Choroid plexus epithelial cell (primary cell): ENCODE measurements at regions not wholly inside any gene's neighbourhood (a gene's known extent, or its start where the extent isn't known, plus 50 kb on each side); places are given as distances from the start of the nearest gene placed in this dataset.

Experiments
- DNase-seq: peaks from one replicate; pipeline ENCODE4 v3.0.0-alpha.2; 2010; ENCODE audit warnings: low read depth
- H3K4me3 ChIP-seq: 2 replicates; pipeline ENCODE4 v1.5.1; 2011; ENCODE audit warnings: low read depth, mild to moderate bottlenecking, control low read depth, low read length, moderate library complexity
- CTCF ChIP-seq: conservative IDR thresholded peaks from 2 replicates; pipeline ENCODE4 v1.5.1; 2011; ENCODE audit warnings: low read depth, mild to moderate bottlenecking, control low read depth, inconsistent platforms, low read length, moderate library complexity

- no peak for DNase-seq
- no peak for TF ChIP-seq CTCF
- H3K4me3 ChIP-seq: no peak overlapping the region
Measured at GRCh38 chr2:122307763-122308162, 552.3 kb downstream of the TSN start.

- TF ChIP-seq CTCF: no peak
- no peak overlapping the region for H3K4me3 ChIP-seq
- no peak for DNase-seq
Measured at GRCh38 chr2:122315306-122315705, 559.9 kb downstream of the TSN start.

GRCh38 chr2:122319539-122320132 lies 564.2 kb downstream of the TSN start:
- DNase-seq: no peak
- no peak for TF ChIP-seq CTCF
- H3K4me3 ChIP-seq: no peak overlapping the region

- no peak for DNase-seq
Measured at GRCh38 chr2:122322815-122323214, 567.4 kb downstream of the TSN start.

GRCh38 chr2:122323927-122324326 lies 568.5 kb downstream of the TSN start:
- no peak for TF ChIP-seq CTCF
- no peak overlapping the region for H3K4me3 ChIP-seq
- no peak for DNase-seq

More at GRCh38 chr2:122322815-122323214, 567.4 kb downstream of the TSN start:
- no peak overlapping the region for H3K4me3 ChIP-seq
- no peak for TF ChIP-seq CTCF

- no peak for TF ChIP-seq CTCF
- no peak overlapping the region for H3K4me3 ChIP-seq
- no peak for DNase-seq
Measured at GRCh38 chr2:122326471-122326870, 571.0 kb downstream of the TSN start.

- no peak for DNase-seq
- no peak for TF ChIP-seq CTCF
- H3K4me3 ChIP-seq: no peak overlapping the region
Measured at GRCh38 chr2:122328816-122329215, 573.4 kb downstream of the TSN start.
